H9 (cell line): ENCODE measurements at regions not wholly inside any gene's neighbourhood (a gene's known extent, or its start where the extent isn't known, plus 50 kb on each side); places are given as distances from the start of the nearest gene placed in this dataset.

Source experiments
- DNase-seq: peaks from one replicate; pipeline ENCODE4 v3.0.0-alpha.2; 2017
- H2AFZ ChIP-seq: one replicate; pipeline ENCODE4 v1.6.1; 2013; ENCODE audit warnings: mild to moderate bottlenecking, low read length, control low read depth, moderate library complexity
- H2AK5ac ChIP-seq: 2 replicates; pipeline ENCODE4 v1.6.1; 2013; ENCODE audit warnings: low read length, control low read depth, mixed read lengths; ENCODE audit not compliant: insufficient read length
- H2BK120ac ChIP-seq: one replicate; pipeline ENCODE4 v1.6.1; 2013; ENCODE audit warnings: low read depth, mild to moderate bottlenecking, low read length, control low read depth, inconsistent platforms; ENCODE audit not compliant: poor library complexity, severe bottlenecking
- H2BK12ac ChIP-seq: 2 replicates; pipeline ENCODE4 v1.6.1; 2013; ENCODE audit warnings: low read length, control low read depth, mixed read lengths, low read depth; ENCODE audit not compliant: insufficient read length
- H2BK15ac ChIP-seq: 2 replicates; pipeline ENCODE4 v1.6.1; 2013; ENCODE audit warnings: low read depth, low read length, control low read depth
- H2BK20ac ChIP-seq: one replicate; pipeline ENCODE4 v1.6.1; 2013; ENCODE audit warnings: low read depth, mild to moderate bottlenecking, low read length, control low read depth, inconsistent platforms; ENCODE audit not compliant: poor library complexity, severe bottlenecking
- H2BK5ac ChIP-seq: 2 replicates; pipeline ENCODE4 v1.6.1; 2013; ENCODE audit warnings: low read length, control low read depth, mixed read lengths; ENCODE audit not compliant: insufficient read length
- H3K14ac ChIP-seq: 2 replicates; pipeline ENCODE4 v1.6.1; 2013; ENCODE audit warnings: low read length, control low read depth; ENCODE audit not compliant: insufficient read depth
- H3K18ac ChIP-seq: 2 replicates; pipeline ENCODE4 v1.6.1; 2013; ENCODE audit warnings: low read depth, mild to moderate bottlenecking, mixed read lengths, low read length, control low read depth; ENCODE audit not compliant: insufficient read length
- H3K23ac ChIP-seq: 2 replicates; pipeline ENCODE4 v1.6.1; 2013; ENCODE audit warnings: low read length, control low read depth, mixed read lengths, low read depth; ENCODE audit not compliant: insufficient read length
- H3K23me2 ChIP-seq: 2 replicates; pipeline ENCODE4 v1.6.1; 2013; ENCODE audit warnings: low read depth, mild to moderate bottlenecking, mixed read lengths, low read length, control low read depth; ENCODE audit not compliant: insufficient read length, poor library complexity, severe bottlenecking
- H3K27ac ChIP-seq: 2 replicates; pipeline ENCODE4 v1.5.1; 2013; ENCODE audit warnings: low read length, control low read depth, mixed read lengths, low read depth; ENCODE audit not compliant: insufficient read length
- H3K27me3 ChIP-seq: 2 replicates; pipeline ENCODE4 v1.6.1; 2013; ENCODE audit warnings: low read length, control low read depth, inconsistent platforms; ENCODE audit not compliant: insufficient read depth
- H3K4ac ChIP-seq: 2 replicates; pipeline ENCODE4 v1.6.1; 2013; ENCODE audit warnings: low read depth, mild to moderate bottlenecking, control low read depth, inconsistent platforms, low read length, moderate library complexity
- H3K4me1 ChIP-seq: 2 replicates; pipeline ENCODE4 v1.6.1; 2013; ENCODE audit warnings: low read length, control low read depth, inconsistent platforms; ENCODE audit not compliant: insufficient read depth
- H3K4me2 ChIP-seq: 2 replicates; pipeline ENCODE4 v1.6.1; 2013; ENCODE audit warnings: low read length, control low read depth, mixed read lengths; ENCODE audit not compliant: insufficient read length, insufficient read depth
- H3K56ac ChIP-seq: 2 replicates; pipeline ENCODE4 v1.6.1; 2013; ENCODE audit warnings: low read depth, mild to moderate bottlenecking, mixed read lengths, low read length, control low read depth; ENCODE audit not compliant: insufficient read length
- H3K79me1 ChIP-seq: 2 replicates; pipeline ENCODE4 v1.6.1; 2013; ENCODE audit warnings: low read depth, mild to moderate bottlenecking, moderate library complexity, low read length, control low read depth, inconsistent platforms; ENCODE audit not compliant: insufficient read depth, poor library complexity, severe bottlenecking
- H3K79me2 ChIP-seq: 2 replicates; pipeline ENCODE4 v1.6.1; 2013; ENCODE audit warnings: low read length, control low read depth, inconsistent platforms; ENCODE audit not compliant: insufficient read depth
- H3K9ac ChIP-seq: 2 replicates; pipeline ENCODE4 v1.6.1; 2013; ENCODE audit warnings: low read length, control low read depth, mixed read lengths; ENCODE audit not compliant: insufficient read length; ENCODE audit errors: extremely low read depth
- H3K9me3 ChIP-seq: one replicate; pipeline ENCODE4 v1.6.1; 2013; ENCODE audit warnings: low read depth, low read length, inconsistent platforms; ENCODE audit not compliant: control insufficient read depth
- H3T11ph ChIP-seq: one replicate; pipeline ENCODE4 v1.6.1; 2013; ENCODE audit warnings: mild to moderate bottlenecking, low read length, control low read depth, inconsistent platforms
- H4K20me1 ChIP-seq: one replicate; pipeline ENCODE4 v1.6.1; 2013; ENCODE audit not compliant: control insufficient read depth, insufficient read length, insufficient read depth
- H4K5ac ChIP-seq: 2 replicates; pipeline ENCODE4 v1.6.1; 2013; ENCODE audit warnings: low read depth, mild to moderate bottlenecking, mixed read lengths, low read length, control low read depth; ENCODE audit not compliant: insufficient read length
- H4K8ac ChIP-seq: replicated peaks from 2 replicates; pipeline ENCODE4 v1.6.1; 2013; ENCODE audit warnings: low read length, control low read depth, mixed read lengths, low read depth; ENCODE audit not compliant: insufficient read length
- H4K91ac ChIP-seq: 2 replicates; pipeline ENCODE4 v1.6.1; 2013; ENCODE audit warnings: low read depth, mild to moderate bottlenecking, moderate library complexity, mixed read lengths, low read length, control low read depth; ENCODE audit not compliant: insufficient read length
- H3K27ac Mint-ChIP-seq, 3 experiments: 2 replicates in 2 of 3; 3 replicates in 1 of 3; pipeline ENCODE4 v1.8.0; 2020 to 2021; ENCODE audit warnings: mixed read lengths in 3 of 3, mild to moderate bottlenecking in 1 of 3, moderate library complexity in 1 of 3
- H3K27me3 Mint-ChIP-seq: 2 replicates; pipeline ENCODE4 v1.8.0; 2021; ENCODE audit warnings: low read depth, mild to moderate bottlenecking, moderate library complexity, mixed read lengths
- H3K36me3 Mint-ChIP-seq, 3 experiments: 2 replicates in 2 of 3; 3 replicates in 1 of 3; pipeline ENCODE4 v1.8.0; 2020 to 2021; ENCODE audit warnings: low read depth in 3 of 3, mixed read lengths in 3 of 3; ENCODE audit not compliant: insufficient read depth in 1 of 3
- H3K4me1 Mint-ChIP-seq, 2 experiments: 2 replicates each; pipeline ENCODE4 v1.8.0; 2020; ENCODE audit warnings: mixed read lengths in 2 of 2
- H3K4me3 Mint-ChIP-seq, 2 experiments: 2 replicates in 1 of 2; 3 replicates in 1 of 2; pipeline ENCODE4 v1.8.0; 2020 to 2021; ENCODE audit warnings: mild to moderate bottlenecking in 2 of 2, mixed read lengths in 2 of 2, moderate library complexity in 1 of 2
- H3K9me3 Mint-ChIP-seq, 2 experiments: 2 replicates in 1 of 2; 3 replicates in 1 of 2; pipeline ENCODE4 v1.8.0; 2020; ENCODE audit warnings: mild to moderate bottlenecking in 2 of 2, mixed read lengths in 2 of 2, moderate library complexity in 1 of 2
- CTCF ChIP-seq: fragments of 200-600 bp; sonication (generic); conservative IDR thresholded peaks from 3 replicates; pipeline ENCODE4 v1.8.0; 2021; ENCODE audit warnings: antibody characterized with exemption, mild to moderate bottlenecking
- WGBS: extraction: QIAGEN DNeasy Blood & Tissue Kit; methylation state at CpG from one replicate; pipeline ENCODE4 v1.1.7; 2013; ENCODE audit warnings: missing lambda C conversion rate, low lambda C conversion rate, mixed read lengths; ENCODE audit not compliant: insufficient read length; ENCODE audit errors: extremely low coverage; 5-methylcytosine and 5-hydroxymethylcytosine counted together

GRCh38 chr6:105992315-105992961, 93.7 kb upstream of the PRDM1 start:
- Mint-ChIP-seq H3K27ac (no peak overlapping the region), H3K27me3 (peaks cover 98% of the 10 kb centered on the region), H3K4me3 (peak overlapping the region; percentile 78 to 89), H3K4me1 (peaks cover 31 to 37% of the 10 kb centered on the region in 2 experiments), H3K9me3 (peaks cover 4% of the 10 kb centered on the region in 2 experiments; a peak in 2 of 5 replicates), H3K36me3 (no peaks in the 10 kb centered on the region)
- Histone ChIP-seq H4K91ac (no peak overlapping the region), H4K8ac (no peak overlapping the region), H3T11ph (no peak overlapping the region), H4K20me1 (peaks cover 2% of the 10 kb centered on the region), H3K23me2 (peaks cover 28% of the 10 kb centered on the region), H3K14ac (no peak overlapping the region), H2BK5ac (no peak overlapping the region), H3K4me1 (peaks cover 4% of the 10 kb centered on the region; the same call in 1 of the 2 replicates), H3K27ac (no peak overlapping the region), H3K23ac (no peak overlapping the region), H3K27me3 (peaks cover 65% of the 10 kb centered on the region), H3K79me2 (no peaks in the 10 kb centered on the region), H2BK120ac (no peak overlapping the region), H3K18ac (no peak overlapping the region), H2AFZ (no peak overlapping the region), H3K79me1 (no peaks in the 10 kb centered on the region), H2AK5ac (no peak overlapping the region), H3K56ac (no peak overlapping the region), H2BK20ac (no peak overlapping the region), H3K4ac (no peak overlapping the region), H4K5ac (no peak overlapping the region), H3K9me3 (no peaks in the 10 kb centered on the region), H2BK12ac (no peak overlapping the region), H2BK15ac (no peak overlapping the region), H3K4me2 (peak overlapping the region; percentile 87), H3K9ac (no peak overlapping the region)
- no peak for TF ChIP-seq CTCF
- no CpG with 5 or more reads among the region's 34 CpGs for WGBS
- peak; percentile 87 for DNase-seq
